Endodermal cell (in vitro differentiated cells): ENCODE measurements at regions not wholly inside any gene's neighbourhood (a gene's known extent, or its start where the extent isn't known, plus 50 kb on each side); places are given as distances from the start of the nearest gene placed in this dataset.
A peak's percentile ranks its signal among the peaks of the same experiment; 100 is the strongest.
"Not testable (repeated sequence)": the region's sequence is repeated elsewhere in the genome, so short reads cannot be mapped to it uniquely, and the experiment has no call there.

Experiments
- DNase-seq: peaks from one replicate; pipeline ENCODE4 v3.0.0-alpha.2; 2017
- H3K27ac ChIP-seq: 2 replicates; pipeline ENCODE4 v1.5.1; 2013; ENCODE audit warnings: mild to moderate bottlenecking, low read depth, low read length, moderate library complexity
- H3K27me3 ChIP-seq: 2 replicates; pipeline ENCODE4 v1.6.1; 2013; ENCODE audit warnings: mild to moderate bottlenecking, low read length, moderate library complexity; ENCODE audit not compliant: insufficient read depth, control insufficient read depth, poor library complexity, severe bottlenecking
- H3K36me3 ChIP-seq: 2 replicates; pipeline ENCODE4 v1.7.0; 2013; ENCODE audit warnings: mild to moderate bottlenecking, low read length, moderate library complexity; ENCODE audit not compliant: control insufficient read depth, insufficient read depth
- H3K4me1 ChIP-seq: one replicate; pipeline ENCODE4 v1.7.0; 2013; ENCODE audit warnings: low read length; ENCODE audit not compliant: control insufficient read depth, insufficient read depth
- H3K4me3 ChIP-seq: 2 replicates; pipeline ENCODE4 v1.5.1; 2013; ENCODE audit warnings: mild to moderate bottlenecking, low read length, moderate library complexity
- H3K9ac ChIP-seq: 2 replicates; pipeline ENCODE4 v1.6.1; 2013; ENCODE audit warnings: mild to moderate bottlenecking, low read length, moderate library complexity; ENCODE audit not compliant: poor library complexity, severe bottlenecking; ENCODE audit errors: extremely low read depth
- H3K9me3 ChIP-seq: 2 replicates; pipeline ENCODE4 v1.6.1; 2013; ENCODE audit warnings: mild to moderate bottlenecking, low read length, moderate library complexity; ENCODE audit not compliant: control insufficient read depth
- H3K27ac Mint-ChIP-seq: 2 replicates; pipeline ENCODE4 v1.8.0; 2020; ENCODE audit warnings: mixed read lengths
- H3K27me3 Mint-ChIP-seq: 2 replicates; pipeline ENCODE4 v1.8.0; 2021; ENCODE audit warnings: mild to moderate bottlenecking, mixed read lengths; ENCODE audit not compliant: insufficient read depth
- H3K36me3 Mint-ChIP-seq: 2 replicates; pipeline ENCODE4 v1.8.0; 2020; ENCODE audit warnings: low read depth, mixed read lengths
- H3K4me1 Mint-ChIP-seq: 2 replicates; pipeline ENCODE4 v1.8.0; 2020; ENCODE audit warnings: mixed read lengths
- H3K4me3 Mint-ChIP-seq: 2 replicates; pipeline ENCODE4 v1.8.0; 2020; ENCODE audit warnings: mild to moderate bottlenecking, moderate library complexity, mixed read lengths
- H3K9me3 Mint-ChIP-seq: 2 replicates; pipeline ENCODE4 v1.8.0; 2020; ENCODE audit warnings: mild to moderate bottlenecking, mixed read lengths
- CTCF ChIP-seq: fragments of 200-600 bp; sonication (generic); conservative IDR thresholded peaks from 2 replicates; pipeline ENCODE4 v1.5.0; 2021; ENCODE audit warnings: antibody characterized with exemption, mild to moderate bottlenecking
- WGBS, 2 experiments: methylation state at CpG; one replicate each; pipeline versions ENCODE4 v1.1.5 to v1.1.7; 2013; ENCODE audit warnings: missing lambda C conversion rate in 2 of 2, mixed read lengths in 1 of 2; ENCODE audit not compliant: insufficient coverage in 1 of 2, insufficient read length in 1 of 2; 5-methylcytosine and 5-hydroxymethylcytosine counted together

- peaks cover 4% of the 10 kb centered on the region for H3K36me3 ChIP-seq
- H3K9me3 ChIP-seq, result peaks cover 35% of the 10 kb centered on the region
- no peak for TF ChIP-seq CTCF
- Mint-ChIP-seq H3K27ac (no peak overlapping the region), H3K36me3 (peaks cover 22% of the 10 kb centered on the region), H3K27me3 (peaks cover 1% of the 10 kb centered on the region), H3K4me3 (no peak overlapping the region), H3K9me3 (no peaks in the 10 kb centered on the region), H3K4me1 (peaks cover 3% of the 10 kb centered on the region)
- H3K4me3 ChIP-seq, result no peak overlapping the region
- H3K27ac ChIP-seq, result no peak overlapping the region
- DNase-seq, result no peak
- 65 to 67% methylated on average over 3 of the region's 3 CpGs for WGBS, 2 experiments
- H3K27me3 ChIP-seq, result no peaks in the 10 kb centered on the region
- H3K4me1 ChIP-seq, result no peaks in the 10 kb centered on the region
- no peak overlapping the region for H3K9ac ChIP-seq
Measured at GRCh38 chr5:163339148-163339547, 98.2 kb upstream of the CCNG1 start.

GRCh38 chr5:163340378-163340777 lies 97.0 kb upstream of the CCNG1 start:
- not testable (repeated sequence) for H3K4me1 ChIP-seq, H3K4me1 Mint-ChIP-seq, H3K4me3 Mint-ChIP-seq, H3K9me3 Mint-ChIP-seq, H3K27ac Mint-ChIP-seq, H3K36me3 ChIP-seq, H3K27ac ChIP-seq, DNase-seq, H3K9ac ChIP-seq, H3K27me3 ChIP-seq, H3K27me3 Mint-ChIP-seq
- H3K36me3 Mint-ChIP-seq, result peaks cover 11% of the 10 kb centered on the region
- WGBS, 2 experiments, result 83 to 95% methylated on average over 2 to 6 of the region's 6 CpGs
- peaks cover 28% of the 10 kb centered on the region for H3K9me3 ChIP-seq
- H3K4me3 ChIP-seq, result peak overlapping the region; percentile 29

GRCh38 chr5:163342306-163342705 lies 95.1 kb upstream of the CCNG1 start:
- peaks cover 21% of the 10 kb centered on the region for H3K9me3 ChIP-seq
- DNase-seq, result no peak
- H3K4me1 ChIP-seq, result peaks cover 3% of the 10 kb centered on the region
- TF ChIP-seq CTCF, result no peak
- Mint-ChIP-seq H3K27ac (no peak overlapping the region), H3K4me3 (no peak overlapping the region), H3K9me3 (peaks cover 4% of the 10 kb centered on the region), H3K36me3 (peaks cover 4% of the 10 kb centered on the region), H3K4me1 (peaks cover 3% of the 10 kb centered on the region), H3K27me3 (no peaks in the 10 kb centered on the region)
- no peak overlapping the region for H3K27ac ChIP-seq
- H3K9ac ChIP-seq, result no peak overlapping the region
- no peak overlapping the region for H3K4me3 ChIP-seq
- 88 to 94% methylated on average over 1 to 2 of the region's 2 CpGs for WGBS, 2 experiments
- peaks cover 4% of the 10 kb centered on the region for H3K36me3 ChIP-seq
- H3K27me3 ChIP-seq, result no peaks in the 10 kb centered on the region

GRCh38 chr5:163345216-163345615 lies 92.2 kb upstream of the CCNG1 start:
- Histone ChIP-seq H3K9ac (no peak overlapping the region), H3K36me3 (peaks cover 4% of the 10 kb centered on the region), H3K4me3 (no peak overlapping the region), H3K27me3 (no peaks in the 10 kb centered on the region), H3K27ac (no peak overlapping the region), H3K4me1 (peaks cover 3% of the 10 kb centered on the region), H3K9me3 (peaks cover 7% of the 10 kb centered on the region)
- H3K4me3 Mint-ChIP-seq, result no peak overlapping the region
- WGBS, 2 experiments, result 74 to 80% methylated on average over 3 of the region's 3 CpGs
- no peak for TF ChIP-seq CTCF
- peaks cover 4% of the 10 kb centered on the region for H3K9me3 Mint-ChIP-seq
- DNase-seq, result no peak
- no peak overlapping the region for H3K27ac Mint-ChIP-seq
- H3K4me1 Mint-ChIP-seq, result peaks cover 10% of the 10 kb centered on the region
- no peaks in the 10 kb centered on the region for H3K27me3 Mint-ChIP-seq
- peaks cover 4% of the 10 kb centered on the region for H3K36me3 Mint-ChIP-seq
